GM12875 (cell line): ENCODE measurements at regions not wholly inside any gene's neighbourhood (a gene's known extent, or its start where the extent isn't known, plus 50 kb on each side); places are given as distances from the start of the nearest gene placed in this dataset.

Experiments used
- H3K4me3 ChIP-seq: one replicate; pipeline ENCODE4 v1.5.1; 2011; ENCODE audit warnings: low read depth, low read length, control low read depth
- TF ChIP-seq, protein P1 (sequence below): IDR thresholded peaks from 2 replicates; pipeline ENCODE4 v1.5.1; 2011; ENCODE audit warnings: low read depth, mild to moderate bottlenecking, control low read depth, inconsistent platforms, low read length, moderate library complexity, borderline replicate concordance; ENCODE audit not compliant: insufficient read depth

DNA sequence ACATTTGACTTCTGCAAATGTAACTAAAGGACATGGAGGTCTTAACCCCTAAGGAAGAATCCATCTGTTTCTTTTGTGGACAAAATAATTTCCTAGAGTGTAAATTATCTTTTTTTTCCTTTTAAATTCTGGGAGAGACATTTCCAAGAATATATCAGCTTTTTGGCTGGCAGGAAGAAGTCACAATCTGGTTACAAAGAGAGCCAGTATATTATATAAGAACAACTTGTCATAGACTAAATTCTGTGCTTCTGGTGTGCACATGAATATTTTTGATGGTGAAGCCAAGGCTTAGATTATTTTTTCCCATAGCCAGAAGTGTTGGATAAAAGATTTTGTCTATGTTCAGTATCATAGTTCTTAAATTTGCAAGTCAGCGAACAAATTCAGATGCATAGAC, 500.6 kb downstream of the XIRP2 start:
- no peak overlapping the region for H3K4me3 ChIP-seq
- TF ChIP-seq, protein P1, sequence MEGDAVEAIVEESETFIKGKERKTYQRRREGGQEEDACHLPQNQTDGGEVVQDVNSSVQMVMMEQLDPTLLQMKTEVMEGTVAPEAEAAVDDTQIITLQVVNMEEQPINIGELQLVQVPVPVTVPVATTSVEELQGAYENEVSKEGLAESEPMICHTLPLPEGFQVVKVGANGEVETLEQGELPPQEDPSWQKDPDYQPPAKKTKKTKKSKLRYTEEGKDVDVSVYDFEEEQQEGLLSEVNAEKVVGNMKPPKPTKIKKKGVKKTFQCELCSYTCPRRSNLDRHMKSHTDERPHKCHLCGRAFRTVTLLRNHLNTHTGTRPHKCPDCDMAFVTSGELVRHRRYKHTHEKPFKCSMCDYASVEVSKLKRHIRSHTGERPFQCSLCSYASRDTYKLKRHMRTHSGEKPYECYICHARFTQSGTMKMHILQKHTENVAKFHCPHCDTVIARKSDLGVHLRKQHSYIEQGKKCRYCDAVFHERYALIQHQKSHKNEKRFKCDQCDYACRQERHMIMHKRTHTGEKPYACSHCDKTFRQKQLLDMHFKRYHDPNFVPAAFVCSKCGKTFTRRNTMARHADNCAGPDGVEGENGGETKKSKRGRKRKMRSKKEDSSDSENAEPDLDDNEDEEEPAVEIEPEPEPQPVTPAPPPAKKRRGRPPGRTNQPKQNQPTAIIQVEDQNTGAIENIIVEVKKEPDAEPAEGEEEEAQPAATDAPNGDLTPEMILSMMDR, result no peak

DNA sequence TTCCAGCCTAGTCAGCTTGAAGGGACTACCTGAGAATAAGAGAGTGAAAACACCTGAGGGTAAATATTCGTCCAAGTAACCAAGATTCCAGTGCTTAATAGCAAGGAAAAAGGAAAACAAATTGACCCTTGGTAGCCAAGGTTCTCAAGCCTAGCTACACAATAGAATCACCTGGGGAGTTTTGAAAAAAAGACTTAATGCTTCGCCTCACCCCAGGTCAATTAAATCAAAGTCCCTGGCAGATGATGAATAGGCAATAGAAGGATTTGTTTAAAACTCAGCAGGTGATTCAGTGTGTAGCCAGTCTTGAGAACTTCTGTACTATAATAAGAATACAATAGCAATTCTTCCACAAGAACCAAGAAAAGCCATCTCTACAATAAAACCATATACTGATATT, 500.2 kb downstream of the XIRP2 start:
- TF ChIP-seq, protein P1, result no peak
- H3K4me3 ChIP-seq, result no peak overlapping the region

DNA sequence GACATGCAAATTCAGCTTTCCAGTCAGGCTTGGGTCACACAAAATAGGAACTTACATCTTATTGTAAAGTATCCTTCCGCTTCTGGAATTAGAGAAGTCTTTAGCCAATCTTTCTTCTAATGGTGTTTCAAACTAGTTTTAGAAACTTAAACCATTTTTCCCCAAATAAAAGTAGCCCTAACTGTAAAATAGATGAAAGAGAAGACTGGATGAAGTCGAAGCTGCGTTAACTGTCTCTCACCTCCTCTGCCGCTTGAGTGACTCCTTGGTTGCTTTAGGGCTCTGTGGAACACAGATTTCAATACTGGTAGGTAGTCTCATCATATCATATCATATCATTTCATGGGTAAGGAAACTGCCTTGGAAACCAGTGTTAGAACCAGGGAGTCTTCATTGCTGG, 498.4 kb downstream of the XIRP2 start:
- TF ChIP-seq, protein P1, result no peak
- no peak overlapping the region for H3K4me3 ChIP-seq

DNA sequence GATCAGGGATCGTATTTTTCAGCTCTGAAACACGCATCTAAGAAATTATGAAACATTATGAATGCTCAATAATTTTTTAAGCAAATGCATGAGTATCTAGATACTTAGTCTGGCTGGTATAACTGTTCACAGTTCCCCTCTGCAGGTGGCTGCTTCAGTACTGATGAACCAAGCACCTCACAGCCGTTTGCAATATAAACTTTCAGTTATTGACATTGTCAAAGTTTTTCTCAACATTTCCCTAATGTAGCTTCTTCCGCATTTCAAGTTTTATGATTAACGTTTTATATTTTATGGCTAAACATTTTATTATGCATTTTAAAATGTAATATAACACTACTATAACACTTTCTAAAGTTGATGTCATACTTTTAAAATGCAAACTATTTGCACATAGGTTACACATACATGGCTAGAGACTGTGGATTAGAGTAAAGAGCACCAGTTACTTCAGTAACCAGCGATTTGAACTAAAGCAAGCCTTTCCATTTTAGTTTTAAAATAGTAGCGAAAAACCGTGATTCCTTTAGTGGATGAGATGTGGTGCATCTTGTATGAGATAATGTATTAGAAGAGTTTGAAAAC, 495.4 kb downstream of the XIRP2 start:
- no peak overlapping the region for H3K4me3 ChIP-seq
- TF ChIP-seq, protein P1, result no peak

DNA sequence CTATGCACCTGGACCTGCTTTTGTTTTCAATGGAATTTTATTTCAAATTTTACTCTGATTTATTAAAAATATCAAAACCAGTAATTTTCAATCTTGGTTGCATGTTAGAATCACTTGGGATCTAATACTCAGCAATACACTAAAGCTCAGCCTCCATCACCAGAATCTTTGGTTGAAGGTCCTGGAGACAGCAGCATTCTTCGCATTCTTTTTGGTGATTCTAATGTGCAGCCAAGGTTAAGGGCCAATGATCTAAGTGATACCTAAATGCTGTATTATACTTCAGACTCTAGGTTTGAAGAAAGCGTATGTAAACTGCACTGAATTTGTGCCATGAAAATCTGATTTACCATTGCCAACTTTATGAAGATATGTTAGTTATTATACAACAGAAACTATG, 493.1 kb downstream of the XIRP2 start:
- H3K4me3 ChIP-seq, result no peak overlapping the region
- TF ChIP-seq, protein P1, result no peak

DNA sequence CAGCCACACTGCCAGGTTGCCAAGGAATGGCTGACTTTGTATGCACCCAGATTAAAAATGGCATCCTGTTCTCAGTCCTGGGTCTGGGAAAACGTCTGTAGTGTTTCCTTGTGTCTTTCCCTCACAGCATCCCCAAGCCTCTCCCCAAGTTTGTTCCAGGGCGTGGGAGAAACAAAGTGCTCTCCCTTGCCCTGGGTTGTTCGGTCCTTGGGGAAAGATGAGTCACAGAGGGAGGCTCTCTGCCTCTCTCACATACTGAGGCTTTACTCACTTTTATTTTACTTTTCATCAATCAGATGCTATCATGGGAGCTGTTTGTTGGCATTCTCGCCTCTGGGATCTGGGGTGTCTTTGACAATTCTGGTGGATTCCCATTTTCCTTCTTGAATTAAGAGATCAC, 492.3 kb downstream of the XIRP2 start:
- no peak overlapping the region for H3K4me3 ChIP-seq
- TF ChIP-seq, protein P1, result no peak

DNA sequence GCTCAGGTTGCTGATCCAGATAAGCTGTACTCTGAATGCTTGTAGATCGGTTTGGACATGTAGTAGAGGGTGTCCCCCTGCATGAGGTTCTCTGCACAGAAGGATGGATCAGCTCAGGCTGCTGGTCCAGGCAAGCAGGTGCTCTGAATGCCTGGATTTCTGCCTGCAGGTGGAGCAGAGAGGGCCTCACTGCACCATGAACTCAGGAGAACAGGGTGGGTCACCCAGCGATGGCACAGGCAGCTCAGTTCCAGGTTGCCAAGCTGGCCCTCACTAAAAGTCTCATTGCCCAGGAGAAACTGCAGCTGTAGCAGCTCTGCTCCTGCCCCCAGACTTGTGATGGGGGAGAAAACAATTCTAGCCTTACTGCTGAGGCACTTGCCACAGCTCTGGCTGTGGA, 491.8 kb downstream of the XIRP2 start:
- TF ChIP-seq, protein P1, result no peak
- H3K4me3 ChIP-seq, result no peak overlapping the region
